SK-MEL-5 (cell line): ENCODE measurements at regions not wholly inside any gene's neighbourhood (a gene's known extent, or its start where the extent isn't known, plus 50 kb on each side); places are given as distances from the start of the nearest gene placed in this dataset.

ENCODE experiments used
- DNase-seq: peaks from one replicate; pipeline ENCODE4 v3.0.0-alpha.2; 2016; ENCODE audit warnings: low read depth, low spot score
- in situ Hi-C: cut with HindIII; loops from 2 replicates; pipeline ENCODE4 v1.10.0; 2016; ENCODE audit warnings: low sequenced_read_pairs, high pct_unique_total_duplicates, low pct_unique_long_range_greater_than_20kb

DNA sequence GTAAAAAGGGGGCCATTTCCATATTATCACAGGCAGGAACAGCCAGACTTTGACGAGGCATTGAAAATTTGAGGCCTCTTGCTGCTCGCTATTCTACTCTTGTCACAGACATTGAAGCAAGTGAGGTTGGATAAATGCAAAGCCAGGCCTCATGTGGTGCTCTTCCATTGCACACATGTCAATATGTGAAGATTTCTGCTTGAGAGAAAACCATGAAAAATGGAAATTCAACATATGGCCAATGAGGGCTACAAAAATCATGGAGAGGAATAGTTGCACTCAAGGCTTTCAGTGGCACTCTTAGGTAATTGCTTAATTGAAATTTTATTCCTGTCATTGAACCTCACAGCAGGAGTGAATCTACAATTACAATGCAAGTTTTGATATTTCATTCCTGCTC, 185.6 kb upstream of the MBNL1 start:
- in situ Hi-C loops: no loop called here
- no peak for DNase-seq

GRCh38 chr3:152084441-152085158, 184.1 kb upstream of the MBNL1 start:
- no peak for DNase-seq
- in situ Hi-C loops: no loop called here

DNA sequence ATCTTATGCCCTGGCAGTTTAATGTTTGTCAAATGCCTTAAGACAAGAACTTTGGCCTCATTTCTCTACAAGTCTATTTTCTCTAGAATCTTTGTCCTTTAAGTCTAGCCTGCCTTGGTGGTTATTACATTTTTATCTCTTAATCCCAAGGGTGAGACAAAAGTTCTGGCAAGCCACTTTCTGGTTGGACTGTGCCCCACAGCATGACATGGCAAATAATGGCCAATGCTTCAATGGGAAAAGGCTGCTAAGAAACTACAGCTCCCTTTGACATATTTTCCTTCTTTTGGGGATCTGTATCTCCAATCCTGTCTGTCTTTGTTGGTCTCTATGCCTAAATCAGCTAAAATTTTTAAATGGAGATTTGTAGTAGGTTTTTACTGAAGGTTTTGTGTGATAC, 181.6 kb upstream of the MBNL1 start:
- no peak for DNase-seq
- in situ Hi-C loops: no loop called here

- in situ Hi-C loops: no loop called here
- DNase-seq: no peak
Observed at GRCh38 chr3:152089528-152089927, 179.2 kb upstream of the MBNL1 start.

DNA sequence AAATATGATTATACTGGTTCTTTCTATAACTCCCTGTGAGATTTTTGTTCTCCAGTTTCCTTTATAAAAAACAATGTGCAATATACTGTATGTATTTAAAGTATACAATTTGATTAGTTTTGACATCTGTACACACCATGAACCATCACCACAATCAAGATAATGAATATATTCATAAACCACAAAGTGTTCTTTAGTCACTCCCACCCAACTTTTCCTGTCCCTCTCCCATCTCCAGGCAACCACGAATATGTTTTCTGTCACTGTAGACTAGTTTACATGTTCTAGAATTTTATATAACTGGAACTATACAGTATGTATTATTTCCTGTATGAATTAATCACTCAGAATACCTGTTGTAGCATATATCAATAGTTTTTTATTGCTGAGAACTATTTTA, 177.0 kb upstream of the MBNL1 start:
- in situ Hi-C loops: no loop called here
- DNase-seq: no peak

DNA sequence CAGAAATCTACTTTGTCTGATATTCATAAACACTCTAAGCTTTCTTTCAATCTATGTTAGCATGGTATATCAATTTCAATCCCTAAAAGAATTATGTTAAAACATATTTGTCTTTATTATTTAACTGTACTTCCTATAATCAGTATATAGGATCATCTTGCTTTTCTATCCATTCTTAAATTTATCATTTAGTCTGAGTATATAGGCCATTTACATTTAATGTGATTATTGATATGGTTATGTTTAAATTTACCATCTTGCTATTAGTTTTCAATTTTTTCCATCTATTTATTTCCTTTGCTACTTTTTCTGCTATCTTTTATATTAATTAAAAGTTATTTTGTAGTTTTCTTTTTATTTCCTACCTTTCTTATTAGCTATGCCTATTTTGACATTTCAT, 174.8 kb upstream of the MBNL1 start:
- in situ Hi-C loops: no loop called here
- DNase-seq: no peak

DNA sequence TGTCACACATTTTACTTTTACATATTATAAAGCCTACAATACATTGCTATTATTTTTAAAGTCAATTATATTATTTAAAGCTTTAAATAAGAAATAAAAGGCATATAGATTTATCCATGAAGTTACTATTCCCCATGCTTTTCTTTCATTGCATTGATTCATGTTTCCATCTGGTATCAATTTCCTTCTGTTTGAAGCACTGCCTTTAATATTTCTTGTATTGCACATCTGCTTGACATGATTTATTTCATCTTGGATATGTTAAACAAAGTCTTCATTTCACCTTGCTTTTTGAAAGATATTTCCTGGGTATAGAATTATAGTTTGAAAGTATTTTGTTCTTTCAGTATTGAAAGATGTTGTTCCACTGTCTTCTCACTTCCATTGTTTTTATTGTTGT, 174.3 kb upstream of the MBNL1 start:
- no peak for DNase-seq
- in situ Hi-C loops: no loop called here

DNA sequence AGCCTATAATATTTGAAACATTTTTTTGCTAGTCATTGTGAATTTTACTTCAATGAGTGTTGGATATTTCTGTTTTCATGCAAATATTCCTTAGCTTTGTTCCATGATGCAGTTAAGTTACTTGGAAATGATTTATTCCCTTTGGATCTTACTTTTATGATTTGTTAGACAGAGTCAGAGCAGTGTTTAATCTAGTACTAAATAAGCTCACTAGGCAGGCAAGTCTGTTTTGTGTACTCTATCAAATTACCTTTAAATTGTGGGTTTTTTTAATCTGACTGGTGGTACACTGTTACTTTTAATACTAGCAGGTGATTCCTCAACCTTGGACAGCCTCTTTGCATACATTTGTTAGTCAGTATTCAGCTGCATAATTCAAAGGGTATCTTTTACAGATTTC, 173.3 kb upstream of the MBNL1 start:
- no peak for DNase-seq
- in situ Hi-C loops: no loop called here

DNA sequence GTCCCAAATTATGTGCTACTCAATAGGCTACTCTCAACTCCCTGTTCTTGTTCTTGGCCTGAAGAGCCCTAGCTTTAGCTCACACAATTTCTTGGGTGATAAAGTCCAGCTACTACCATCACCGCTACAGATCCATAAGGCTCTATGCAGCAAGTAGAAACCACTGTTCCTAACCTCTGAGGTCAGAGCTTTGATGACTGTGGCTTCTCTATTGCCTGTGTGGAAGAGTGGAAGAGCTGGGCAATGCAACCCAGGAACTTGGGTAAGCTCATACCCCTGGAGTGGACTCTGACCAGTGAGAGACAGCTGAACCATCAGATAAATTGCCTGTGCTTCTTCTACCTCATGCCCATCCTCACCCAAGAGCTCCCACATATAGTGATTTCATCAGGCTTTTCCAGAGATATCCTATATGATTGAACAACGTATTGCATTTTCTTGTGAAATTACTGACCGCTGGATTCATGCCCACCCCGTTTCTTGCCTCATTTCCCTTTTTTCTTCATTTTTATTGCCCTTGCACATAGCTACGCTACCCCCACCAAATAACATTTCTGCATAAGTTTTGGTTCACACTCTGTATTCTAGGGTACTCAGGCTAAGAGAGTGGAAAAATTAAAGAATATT, 172.3 kb upstream of the MBNL1 start:
- in situ Hi-C loops: no loop called here
- no peak for DNase-seq

- in situ Hi-C loops: no loop called here
- DNase-seq: no peak
Observed at GRCh38 chr3:152097120-152097519, 171.6 kb upstream of the MBNL1 start.

GRCh38 chr3:152097770-152098169, 171.0 kb upstream of the MBNL1 start:
- no peak for DNase-seq
- in situ Hi-C loops: no loop called here

- DNase-seq: no peak
- in situ Hi-C loops: no loop called here
Observed at GRCh38 chr3:152100491-152101132, 168.1 kb upstream of the MBNL1 start.

DNA sequence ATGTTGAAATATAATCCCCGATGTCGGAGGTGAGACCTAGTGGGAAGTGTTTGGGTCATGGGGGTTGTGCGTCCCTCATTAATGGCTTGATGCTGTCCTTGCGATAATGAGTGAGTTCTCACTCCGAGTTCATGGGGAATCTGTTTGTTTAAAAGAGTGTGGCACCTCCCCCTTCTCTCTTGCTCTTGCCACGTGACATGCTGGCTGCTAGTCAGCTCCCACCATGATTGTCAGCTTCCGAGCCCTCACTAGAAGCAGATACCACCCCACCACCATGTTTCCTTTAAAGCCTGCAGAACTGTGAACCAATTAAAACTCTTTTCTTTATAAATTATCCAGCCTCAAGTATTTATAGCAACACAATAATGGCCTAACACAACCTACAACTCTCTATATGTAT, 166.3 kb upstream of the MBNL1 start:
- DNase-seq: no peak
- in situ Hi-C loops: no loop called here

DNA sequence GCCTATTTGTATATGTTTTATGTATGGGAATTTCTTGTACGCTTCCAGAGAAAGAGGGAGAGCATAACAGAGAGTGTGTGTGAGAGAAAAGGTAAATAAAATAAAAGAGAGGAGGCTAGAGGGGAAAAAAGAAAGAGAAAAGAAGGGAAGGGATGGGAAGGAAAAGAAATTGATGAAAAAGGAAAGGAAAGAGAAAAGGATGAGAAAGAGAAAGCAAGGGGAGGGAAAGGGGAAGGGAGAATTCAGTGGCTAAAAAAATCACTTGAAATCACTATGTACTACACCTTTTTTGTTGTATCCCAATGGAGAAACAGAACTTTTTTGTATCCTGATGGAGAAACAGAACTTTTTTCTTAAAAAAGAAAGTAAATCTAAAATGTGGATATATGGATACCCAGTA, 165.5 kb upstream of the MBNL1 start:
- no peak for DNase-seq
- in situ Hi-C loops: no loop called here

GRCh38 chr3:152104847-152105415, 163.8 kb upstream of the MBNL1 start:
- in situ Hi-C loops: no loop called here

GRCh38 chr3:152105446-152105845, 163.3 kb upstream of the MBNL1 start:
- DNase-seq: no peak
- in situ Hi-C loops: no loop called here

More at GRCh38 chr3:152104847-152105415, 163.8 kb upstream of the MBNL1 start:
- DNase-seq: no peak

DNA sequence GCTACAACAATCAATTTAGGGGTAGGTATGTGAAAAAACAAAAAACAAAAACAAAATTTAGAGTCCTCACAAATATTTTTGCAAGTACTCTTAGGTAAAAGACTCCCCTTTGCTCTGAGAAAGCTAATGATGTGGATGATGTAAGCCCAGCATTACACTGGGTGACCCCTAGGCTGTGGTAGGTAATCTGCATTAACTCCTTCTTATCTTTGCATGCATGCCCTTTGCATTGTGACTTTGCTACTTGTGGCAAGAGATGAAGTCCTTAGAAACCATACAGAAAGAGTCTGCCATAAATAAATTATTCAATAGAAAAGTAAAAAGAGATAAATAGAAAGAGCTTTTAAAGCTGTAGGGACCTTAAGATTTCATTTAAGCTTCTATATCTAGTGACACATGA, 159.7 kb upstream of the MBNL1 start:
- in situ Hi-C loops: no loop called here
- no peak for DNase-seq

DNA sequence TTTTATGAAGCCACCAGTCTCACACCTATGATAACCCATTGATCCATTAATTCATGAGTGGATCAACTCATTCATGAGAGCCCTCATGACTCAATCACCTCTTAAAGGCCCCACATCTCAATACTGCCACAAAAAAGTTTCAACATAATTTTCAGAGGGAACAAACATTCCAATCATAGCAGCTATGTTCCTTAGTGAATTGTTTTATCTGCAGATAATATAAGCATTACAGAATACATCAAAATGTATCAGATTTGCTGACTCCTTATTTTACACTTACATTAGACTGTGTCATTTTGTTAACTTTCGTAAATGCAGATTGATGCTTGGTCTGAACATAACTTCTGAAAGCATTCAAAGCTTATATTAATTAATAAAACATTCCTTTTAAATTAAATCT, 155.3 kb upstream of the MBNL1 start:
- in situ Hi-C loops: no loop called here
- DNase-seq: no peak
